SK-N-MC (cell line): ENCODE measurements at regions not wholly inside any gene's neighbourhood (a gene's known extent, or its start where the extent isn't known, plus 50 kb on each side); places are given as distances from the start of the nearest gene placed in this dataset.

Experiments used
- EZH2 ChIP-seq: fragments of 200-600 bp; sonication (generic); IDR thresholded peaks from one replicate; pipeline ENCODE4 v1.6.1; 2017; ENCODE audit warnings: antibody characterized with exemption
- FOXP2 ChIP-seq: optimal IDR thresholded peaks from 2 replicates; pipeline ENCODE3; 2011; ENCODE audit warnings: mild to moderate bottlenecking, moderate library complexity; ENCODE audit not compliant: insufficient read depth; ENCODE audit errors: extremely low read length, control extremely low read depth
- POLR2AphosphoS5 ChIP-seq: IDR thresholded peaks from 2 replicates; pipeline ENCODE4 v1.6.1; 2012; ENCODE audit warnings: mild to moderate bottlenecking, low read depth, low read length, borderline replicate concordance

- no peak for TF ChIP-seq EZH2
- no peak for TF ChIP-seq FOXP2
- no peak for TF ChIP-seq POLR2AphosphoS5
These were observed 156.2 kb downstream of the MED10 start for GRCh38 chr5:6222121-6222520.
